NCI-H187 treated with DMSO at 0.1 percent for 48 hours (cell line): ENCODE measurements at regions not wholly inside any gene's neighbourhood (a gene's known extent, or its start where the extent isn't known, plus 50 kb on each side); places are given as distances from the start of the nearest gene placed in this dataset.

Experiments used
- DNase-seq: peaks from one replicate; lab custom pipeline; 2025; lab: John Stamatoyannopoulos, UW

DNA sequence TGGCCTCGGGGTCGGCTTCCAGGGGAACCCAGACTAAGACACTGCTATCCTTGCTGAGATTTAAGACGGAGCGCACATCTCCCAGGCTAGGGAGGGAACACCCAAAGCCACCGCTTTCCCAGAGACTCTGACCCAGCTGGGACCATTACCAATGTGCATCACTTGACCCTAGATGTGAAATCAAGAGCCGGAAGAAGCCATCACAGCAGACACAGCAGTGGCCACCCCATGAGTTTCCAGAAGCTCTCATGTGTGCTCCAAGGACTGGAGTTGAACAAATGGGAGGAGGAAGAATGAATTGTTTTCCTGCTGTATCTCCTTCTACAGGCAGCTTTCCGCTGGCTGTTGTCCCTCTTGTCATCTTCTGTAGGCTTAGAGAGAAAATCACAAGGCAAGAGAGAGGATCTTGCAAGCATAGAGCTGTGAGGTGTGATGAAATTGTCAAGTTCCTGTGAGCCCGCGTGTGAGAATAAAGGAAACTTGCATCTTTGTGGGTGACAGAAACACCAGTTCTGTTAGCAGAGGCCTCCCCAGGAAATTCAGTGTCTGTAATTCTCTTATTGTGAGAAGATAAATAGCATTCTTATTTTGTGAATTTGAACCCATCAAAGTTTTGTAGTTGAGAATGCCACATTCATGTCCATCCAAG is 711.8 kb downstream of the UQCRFS1 start:
- no peak for DNase-seq

GRCh38 chr19:28500296-28500695 is 712.7 kb downstream of the UQCRFS1 start:
- no peak for DNase-seq

- no peak for DNase-seq
Observed at GRCh38 chr19:28498404-28498976, 714.5 kb downstream of the UQCRFS1 start.

GRCh38 chr19:28497887-28498286 is 715.1 kb downstream of the UQCRFS1 start:
- DNase-seq, result no peak

- DNase-seq, result no peak
Observed at GRCh38 chr19:28497137-28497536, 715.8 kb downstream of the UQCRFS1 start.

- DNase-seq, result no peak
Observed at GRCh38 chr19:28495046-28495445, 717.9 kb downstream of the UQCRFS1 start.

DNA sequence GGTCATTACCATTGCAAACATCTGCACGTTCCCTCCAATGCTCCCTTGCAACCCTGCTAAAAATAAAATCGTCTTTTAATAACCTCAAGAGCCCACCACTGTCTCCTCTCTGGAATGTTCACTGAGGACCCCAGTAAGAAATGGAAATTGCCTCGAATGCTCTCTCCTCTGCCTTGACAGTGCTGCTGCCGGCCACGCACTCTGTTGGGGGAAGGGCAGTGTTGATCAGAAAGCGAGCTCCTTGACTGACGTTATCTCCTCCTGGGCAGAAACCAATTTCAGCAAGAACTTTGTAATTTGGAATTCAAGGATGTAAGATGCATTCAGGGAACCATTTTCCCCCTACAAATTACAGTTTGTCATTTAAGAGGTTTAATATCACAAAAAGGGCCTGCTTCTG is 718.5 kb downstream of the UQCRFS1 start:
- DNase-seq, result no peak

DNA sequence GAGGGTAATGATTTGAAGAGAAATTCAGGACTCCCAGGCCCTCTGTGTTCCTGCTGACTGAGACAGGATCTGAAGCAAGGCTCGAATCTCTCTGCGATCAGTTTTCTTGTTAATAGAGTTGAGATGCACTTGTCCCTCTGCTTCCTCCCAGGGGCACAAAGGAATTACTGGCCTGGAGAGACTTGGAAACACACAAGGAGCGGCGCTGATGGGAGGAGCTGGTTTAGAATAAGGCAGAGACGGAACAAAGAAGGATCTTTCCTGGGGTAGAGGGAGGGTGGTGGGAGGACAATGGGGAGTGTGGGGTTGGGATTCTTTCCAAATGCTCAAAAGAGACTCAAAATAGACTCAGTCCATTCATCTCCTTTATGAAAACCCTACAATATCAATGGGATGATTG is 719.1 kb downstream of the UQCRFS1 start:
- no peak for DNase-seq

DNA sequence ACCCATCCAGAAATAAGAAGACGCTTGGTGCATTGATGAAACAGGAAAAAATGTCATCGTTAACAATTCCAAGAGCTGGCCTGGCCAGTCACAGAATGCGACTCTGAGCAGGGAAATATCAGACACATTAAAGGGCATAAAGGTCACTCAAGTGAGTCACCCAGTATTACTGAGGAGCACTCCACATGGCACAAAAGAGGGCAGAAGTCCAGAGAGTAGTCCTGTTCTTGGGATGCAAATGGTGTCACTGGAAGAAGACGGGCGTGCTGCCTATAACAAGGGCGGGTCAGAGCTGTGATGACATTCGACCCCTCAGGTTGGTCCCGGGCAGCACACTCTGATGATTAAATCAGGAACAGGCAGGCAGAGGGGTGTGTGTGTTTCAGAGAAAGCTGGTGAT is 720.3 kb downstream of the UQCRFS1 start:
- no peak for DNase-seq

DNA sequence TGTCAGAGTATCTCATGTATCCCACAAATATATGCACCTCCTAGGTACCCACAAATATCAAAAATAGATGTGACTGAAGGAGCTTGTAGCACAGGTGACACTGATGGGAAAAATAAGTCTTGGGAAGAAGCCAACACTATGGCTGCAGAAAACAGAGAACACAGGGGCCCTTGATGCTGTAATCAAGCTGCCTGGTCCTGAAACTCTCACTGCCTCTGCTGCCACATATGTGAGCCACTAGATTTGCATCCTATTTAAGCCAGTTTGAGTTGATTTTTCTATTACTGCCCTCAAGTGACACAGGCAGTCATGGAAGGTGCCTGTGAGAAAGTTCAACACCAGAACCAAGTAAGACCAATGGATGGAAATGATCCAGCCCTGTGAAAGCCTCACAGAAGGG is 720.8 kb downstream of the UQCRFS1 start:
- no peak for DNase-seq

GRCh38 chr19:28489776-28490175 is 723.2 kb downstream of the UQCRFS1 start:
- DNase-seq, result no peak

- no peak for DNase-seq
Observed at GRCh38 chr19:28489126-28489660, 723.8 kb downstream of the UQCRFS1 start.

GRCh38 chr19:28487999-28488398 is 725.0 kb downstream of the UQCRFS1 start:
- no peak for DNase-seq

DNA sequence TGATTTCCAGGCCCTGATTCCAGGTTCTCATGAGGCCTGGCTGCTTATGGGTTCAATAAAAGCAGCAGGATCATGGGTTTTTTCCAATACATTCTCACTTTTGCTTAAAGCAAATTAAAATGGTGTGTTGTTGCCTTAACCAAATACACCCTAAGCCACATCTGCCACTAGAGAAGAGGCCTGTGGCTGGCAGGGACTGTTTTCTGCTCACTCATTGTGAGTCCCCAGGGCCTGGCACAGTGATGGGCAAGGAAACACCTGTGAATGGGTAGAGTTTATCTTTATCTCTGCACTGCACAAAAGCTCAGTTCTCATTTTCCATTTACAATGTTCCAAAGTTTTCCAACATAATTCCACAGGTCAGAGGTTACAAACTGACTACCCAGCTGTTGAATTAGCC is 726.0 kb downstream of the UQCRFS1 start:
- DNase-seq, result no peak

- DNase-seq, result no peak
Observed at GRCh38 chr19:28486473-28486872, 726.5 kb downstream of the UQCRFS1 start.

GRCh38 chr19:28485292-28485691 is 727.7 kb downstream of the UQCRFS1 start:
- no peak for DNase-seq

- DNase-seq, result no peak
Observed at GRCh38 chr19:28483197-28483596, 729.8 kb downstream of the UQCRFS1 start.

DNA sequence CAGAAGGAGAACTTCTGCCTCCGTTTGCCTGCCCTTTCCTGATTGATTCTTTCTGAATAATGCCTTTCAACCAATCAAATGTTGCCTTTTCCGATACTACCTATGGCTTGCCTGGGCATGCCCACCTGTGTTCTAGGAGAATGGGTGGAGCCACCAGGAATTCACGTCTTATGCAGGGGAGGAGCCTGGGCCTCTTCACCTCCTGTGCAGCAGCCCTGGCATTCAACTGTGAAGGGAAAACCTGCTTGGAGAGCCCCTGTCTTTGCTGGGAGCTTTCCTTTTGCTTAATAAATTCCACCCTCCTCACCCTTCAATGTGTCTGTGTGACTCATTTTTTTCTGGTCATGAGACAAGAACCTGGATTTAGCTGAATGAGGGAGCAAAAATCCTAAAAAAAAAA is 730.7 kb downstream of the UQCRFS1 start:
- no peak for DNase-seq

GRCh38 chr19:28481674-28482073 is 731.3 kb downstream of the UQCRFS1 start:
- no peak for DNase-seq

- no peak for DNase-seq
Observed at GRCh38 chr19:28475525-28475924, 737.4 kb downstream of the UQCRFS1 start.

GRCh38 chr19:28472843-28473242 is 740.1 kb downstream of the UQCRFS1 start:
- no peak for DNase-seq

- no peak for DNase-seq
Observed at GRCh38 chr19:28471731-28472510, 741.0 kb downstream of the UQCRFS1 start.

GRCh38 chr19:28469544-28469943 is 743.4 kb downstream of the UQCRFS1 start:
- no peak for DNase-seq
